ENCODE measurements at regions not wholly inside any gene's neighbourhood (a gene's known extent, or its start where the extent isn't known, plus 50 kb on each side); places are given as distances from the start of the nearest gene placed in this dataset.

GRCh38 chr14:101191721-101192660, 288.5 kb upstream of the RTL1 start:
- no peak for DNase-seq (ENCODE audit: low read depth in 2 of 2)

GRCh38 chr14:101192661-101193000, 289.1 kb upstream of the RTL1 start:
- DNase-seq (ENCODE audit: low read depth in 2 of 2): no peak

- no peak for DNase-seq (ENCODE audit: low read depth in 2 of 2)
Measured at GRCh38 chr14:101193106-101193844, 289.8 kb upstream of the RTL1 start.

GRCh38 chr14:101193845-101194372, 290.4 kb upstream of the RTL1 start:
- DNase-seq (ENCODE audit: low read depth in 2 of 2): no peak

- DNase-seq (ENCODE audit: low read depth in 2 of 2): no peak
Measured at GRCh38 chr14:101194373-101195308, 291.1 kb upstream of the RTL1 start.

GRCh38 chr14:101195309-101195901, 291.9 kb upstream of the RTL1 start:
- DNase-seq (ENCODE audit: low read depth in 2 of 2): no peak

GRCh38 chr14:101196051-101196712, 292.7 kb upstream of the RTL1 start:
- no peak for DNase-seq (ENCODE audit: low read depth in 2 of 2)

GRCh38 chr14:101196795-101197590, 293.5 kb upstream of the RTL1 start:
- DNase-seq (ENCODE audit: low read depth in 2 of 2): no peak

GRCh38 chr14:101197595-101198397, 294.3 kb upstream of the RTL1 start:
- no peak for DNase-seq (ENCODE audit: low read depth in 2 of 2)

GRCh38 chr14:101198398-101199027, 295.0 kb upstream of the RTL1 start:
- no peak for DNase-seq (ENCODE audit: low read depth in 2 of 2)

GRCh38 chr14:101199028-101199770, 295.7 kb upstream of the RTL1 start:
- no peak for DNase-seq (ENCODE audit: low read depth in 2 of 2)

- DNase-seq (ENCODE audit: low read depth in 2 of 2): no peak
Measured at GRCh38 chr14:101200008-101200649, 296.6 kb upstream of the RTL1 start.

GRCh38 chr14:101200650-101201516, 297.4 kb upstream of the RTL1 start:
- DNase-seq (ENCODE audit: low read depth in 2 of 2): no peak

GRCh38 chr14:101201535-101202151, 298.1 kb upstream of the RTL1 start:
- DNase-seq (ENCODE audit: low read depth in 2 of 2): no peak

- DNase-seq (ENCODE audit: low read depth in 2 of 2): no peak
Measured at GRCh38 chr14:101202627-101203404, 299.3 kb upstream of the RTL1 start.

All from stimulated activated CD4-positive, alpha-beta T cell treated with anti-CD3 and anti-CD28 coated beads, Interleukin-4, amount 100 ng/mL, for 48 hours (primary cell).